H1 (cell line): ENCODE measurements at regions not wholly inside any gene's neighbourhood (a gene's known extent, or its start where the extent isn't known, plus 50 kb on each side); places are given as distances from the start of the nearest gene placed in this dataset.

Source experiments
- CHD7 ChIP-seq: fragments of 300-600 bp; sonication (generic); IDR thresholded peaks from 2 replicates; pipeline ENCODE4 v1.7.1; 2012; ENCODE audit warnings: low read length, moderate library complexity, mild to moderate bottlenecking, inconsistent platforms; ENCODE audit not compliant: insufficient replicate concordance
- SAP30 ChIP-seq: fragments of 300-600 bp; sonication (generic); IDR thresholded peaks from 2 replicates; pipeline ENCODE4 v1.7.1; 2012; ENCODE audit warnings: low read length, moderate library complexity, mild to moderate bottlenecking, inconsistent platforms; ENCODE audit not compliant: insufficient read depth, insufficient replicate concordance
- TAF1 ChIP-seq: IDR thresholded peaks from 2 replicates; pipeline ENCODE4 v1.6.1; 2011; ENCODE audit warnings: mild to moderate bottlenecking, low read depth, low read length

GRCh38 chr7:25864511-25864910 is 287.5 kb upstream of the NFE2L3 start (continued):
- no peak for TF ChIP-seq CHD7
- no peak for TF ChIP-seq TAF1
- no peak for TF ChIP-seq SAP30
